ENCODE measurements at regions not wholly inside any gene's neighbourhood (a gene's known extent, or its start where the extent isn't known, plus 50 kb on each side); places are given as distances from the start of the nearest gene placed in this dataset.

DNA sequence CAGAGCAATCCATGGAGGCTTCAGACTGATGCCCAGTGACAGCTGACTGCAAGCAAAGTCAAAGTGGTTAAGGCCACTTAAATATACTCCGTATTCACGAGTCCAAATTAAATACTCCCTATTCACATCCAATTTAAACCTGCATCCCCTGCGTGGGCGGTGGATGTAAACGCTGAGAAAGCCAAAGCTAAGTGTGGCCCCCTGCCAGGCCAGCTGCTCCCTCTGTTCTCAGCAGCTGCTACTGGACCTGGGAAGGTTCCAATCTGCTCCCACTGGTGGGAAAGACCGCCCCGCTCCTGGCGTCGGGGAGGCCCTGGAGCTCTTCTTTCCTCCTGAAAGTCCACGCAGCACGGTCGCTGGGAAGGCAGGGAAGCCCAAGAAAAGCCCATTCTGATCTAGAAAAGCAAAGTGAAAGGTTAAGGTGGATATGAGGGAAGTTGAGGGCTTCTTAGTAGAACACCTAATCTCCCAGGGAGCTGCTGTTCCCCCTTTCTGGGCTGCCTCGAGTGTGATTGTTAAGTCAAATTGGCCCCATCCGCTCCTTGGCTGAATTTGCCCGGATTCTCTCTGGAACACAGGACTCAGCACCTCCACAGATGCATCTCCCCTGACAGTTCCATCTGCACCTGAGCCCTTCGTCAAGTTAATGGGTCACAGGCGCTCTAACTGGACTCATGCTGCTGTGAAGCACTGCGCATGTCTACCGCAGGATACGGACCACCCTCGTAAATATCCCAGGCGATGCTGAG lies 205.5 kb downstream of the USP12 start:
- DNase-seq, result no peak

DNA sequence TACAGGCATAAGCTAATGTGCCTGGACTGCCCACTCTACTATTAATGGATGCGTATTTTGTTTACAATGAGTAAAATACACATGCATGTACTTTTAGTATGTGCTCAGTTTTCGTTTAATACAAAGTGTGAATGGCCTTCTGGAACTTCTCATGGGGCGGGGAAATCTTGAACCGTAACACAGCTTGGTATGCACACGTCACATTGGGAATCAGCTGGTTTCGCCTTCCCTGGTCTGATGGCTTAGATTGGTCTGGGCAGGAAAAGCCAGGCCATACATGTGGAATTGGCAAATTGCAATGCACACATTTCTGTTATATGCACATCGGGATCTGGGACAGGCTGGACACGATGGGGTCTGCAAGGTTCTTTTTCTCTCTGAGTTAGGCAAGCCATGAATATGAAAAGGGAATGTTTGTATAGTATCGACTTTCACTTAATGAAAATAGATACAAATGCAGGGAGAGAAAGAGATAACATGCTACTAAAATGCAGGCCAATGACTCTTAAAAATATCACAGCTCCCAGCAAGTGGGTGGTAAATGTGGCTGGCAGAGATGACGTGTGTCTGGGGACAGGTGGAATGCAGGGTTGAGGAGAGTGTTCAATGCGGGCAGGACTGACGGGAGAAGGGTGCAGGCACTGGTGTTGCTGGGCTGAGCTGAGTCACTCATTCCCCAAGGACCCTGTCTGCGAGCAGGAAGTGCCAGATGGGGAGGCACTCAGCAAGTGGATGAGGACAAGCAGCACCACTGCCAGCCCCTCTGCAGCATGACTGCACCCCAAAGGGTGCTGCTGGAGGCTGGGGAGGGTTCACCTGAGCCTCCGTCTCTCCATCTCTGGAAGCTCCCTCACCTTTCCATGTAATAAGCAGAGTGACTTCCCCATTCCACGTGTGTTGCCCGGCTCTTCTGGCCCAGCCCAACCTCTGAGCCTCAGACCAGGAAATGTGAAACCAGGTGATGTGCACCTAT lies 204.0 kb upstream of the GPR12 start:
- no peak for DNase-seq

GRCh38 chr13:26962671-26963070 lies 202.1 kb upstream of the GPR12 start:
- DNase-seq, result no peak

DNA sequence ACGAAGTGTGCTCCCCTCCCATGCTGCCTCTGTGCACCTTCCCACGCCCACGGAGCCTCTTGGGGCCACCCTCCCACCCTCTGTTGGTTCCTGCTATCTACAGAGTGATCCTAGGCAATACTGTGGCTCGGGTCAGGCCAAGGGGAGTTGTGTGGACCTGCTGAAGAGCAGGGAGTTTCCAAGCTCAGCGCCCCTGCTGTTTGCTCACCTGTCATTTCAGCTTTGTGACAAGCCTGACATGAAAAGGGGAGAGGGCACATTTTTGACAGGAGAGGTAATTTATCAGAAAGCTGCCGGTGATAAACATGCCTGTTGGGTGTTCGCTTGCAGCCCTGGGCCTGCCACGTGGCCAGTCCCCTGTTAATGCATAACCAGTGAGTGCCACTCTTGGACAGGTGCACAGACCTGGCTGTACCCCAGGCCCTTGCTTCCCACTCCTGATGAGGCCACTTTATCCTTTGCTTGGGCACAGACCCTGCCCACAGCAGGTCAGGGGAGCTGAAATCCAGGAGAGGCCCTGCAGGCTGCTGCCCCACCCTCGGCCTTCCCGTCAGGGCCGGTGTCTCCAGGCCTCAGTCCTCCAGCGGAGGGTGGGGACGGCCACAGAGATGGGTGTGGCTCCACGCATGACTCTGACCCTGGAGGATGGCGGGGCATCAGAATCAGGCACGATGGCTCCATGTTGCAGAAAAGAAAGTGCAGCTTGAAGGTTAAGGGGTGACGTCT lies 201.5 kb upstream of the GPR12 start:
- no peak for DNase-seq

GRCh38 chr13:26957182-26957581 lies 196.6 kb upstream of the GPR12 start:
- no peak for DNase-seq

DNA sequence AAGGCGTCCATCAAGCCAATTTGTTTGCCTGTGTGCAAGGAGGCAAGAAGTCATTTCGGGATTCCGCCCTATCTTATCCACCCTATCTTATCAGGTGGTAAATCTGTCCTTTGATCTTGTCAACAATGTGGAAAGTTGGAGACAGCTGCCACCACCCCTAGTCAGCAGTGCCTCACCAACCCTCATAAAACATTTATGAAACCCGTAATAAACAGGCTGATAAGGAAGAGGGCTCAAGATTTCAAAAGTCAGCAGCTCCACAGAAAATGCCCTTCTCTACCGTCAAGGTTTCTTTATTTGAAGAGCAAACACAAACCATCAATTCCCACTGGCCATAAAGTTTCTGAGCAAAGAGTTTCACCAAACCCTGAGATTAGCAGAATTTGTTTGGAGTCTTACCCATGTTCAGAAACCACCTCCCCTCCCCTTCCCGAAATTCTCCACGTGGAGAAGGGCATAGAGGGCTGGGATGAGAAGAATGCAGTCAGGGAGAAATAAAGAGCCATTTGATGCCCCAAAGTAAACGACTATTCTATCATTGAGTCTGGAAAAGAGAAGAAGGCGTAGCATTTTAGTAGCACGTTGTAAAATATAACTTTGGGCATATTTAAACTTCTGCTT lies 196.0 kb upstream of the GPR12 start:
- no peak for DNase-seq

DNA sequence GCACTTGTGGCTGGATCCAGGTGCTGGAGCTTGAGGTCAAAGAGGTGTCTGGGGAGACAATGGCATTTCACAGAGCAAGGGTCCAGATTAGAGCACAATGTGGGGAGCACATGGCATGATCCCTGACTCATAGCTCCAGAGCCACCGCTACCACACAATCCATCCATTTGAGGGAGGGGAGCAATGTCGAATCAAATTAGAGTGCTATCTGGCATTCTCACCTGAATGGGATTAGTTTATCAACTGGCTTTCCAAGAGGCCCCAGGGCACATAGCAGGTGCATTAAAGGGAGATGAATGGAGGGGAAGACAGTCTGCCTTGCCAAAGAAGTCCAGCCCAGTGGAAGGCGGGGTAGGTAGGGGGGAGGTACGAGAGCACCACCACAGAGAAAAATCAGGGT lies 194.4 kb upstream of the GPR12 start:
- no peak for DNase-seq

DNA sequence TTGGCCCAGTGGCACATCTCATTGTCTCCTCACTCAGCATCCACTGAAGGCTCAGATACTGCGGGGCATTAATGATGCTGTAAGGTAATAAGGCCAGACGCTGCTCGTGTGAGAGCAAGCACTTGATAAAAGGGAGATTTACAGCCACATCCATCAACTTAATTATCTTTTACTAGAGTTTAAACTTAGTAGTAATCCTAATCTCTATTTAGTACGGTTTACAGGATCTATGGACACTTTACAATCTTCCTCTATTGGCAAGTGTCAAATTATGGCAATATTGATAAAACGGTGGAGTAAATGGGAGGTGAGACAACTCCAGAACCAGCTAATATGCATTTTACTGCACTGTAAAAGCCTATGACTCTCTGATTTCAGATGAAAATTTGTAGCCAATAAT lies 192.7 kb upstream of the GPR12 start:
- no peak for DNase-seq

- DNase-seq, result no peak
These were observed 192.1 kb upstream of the GPR12 start for GRCh38 chr13:26952551-26953143.

- no peak for DNase-seq
These were observed 191.1 kb upstream of the GPR12 start for GRCh38 chr13:26951581-26952177.

DNA sequence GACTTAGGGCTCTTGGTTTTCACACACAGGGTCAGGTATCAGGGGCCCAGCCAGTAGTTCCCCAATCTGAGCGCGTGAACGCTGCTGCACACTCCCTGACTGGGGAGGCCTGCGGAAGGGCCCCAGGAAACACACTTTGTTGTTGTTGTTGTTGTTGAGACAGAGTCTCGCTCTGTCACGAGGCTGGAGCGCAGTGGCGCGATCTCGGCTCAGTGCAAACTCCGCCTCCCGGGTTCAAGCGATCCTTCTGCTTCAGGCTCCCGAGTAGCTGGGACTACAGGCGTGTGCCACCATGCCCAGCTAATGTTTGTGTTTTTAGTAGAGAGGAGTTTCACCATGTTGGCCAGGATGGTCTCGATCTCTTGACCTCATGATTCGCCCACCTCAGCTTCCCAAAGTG lies 190.4 kb upstream of the GPR12 start:
- no peak for DNase-seq

DNA sequence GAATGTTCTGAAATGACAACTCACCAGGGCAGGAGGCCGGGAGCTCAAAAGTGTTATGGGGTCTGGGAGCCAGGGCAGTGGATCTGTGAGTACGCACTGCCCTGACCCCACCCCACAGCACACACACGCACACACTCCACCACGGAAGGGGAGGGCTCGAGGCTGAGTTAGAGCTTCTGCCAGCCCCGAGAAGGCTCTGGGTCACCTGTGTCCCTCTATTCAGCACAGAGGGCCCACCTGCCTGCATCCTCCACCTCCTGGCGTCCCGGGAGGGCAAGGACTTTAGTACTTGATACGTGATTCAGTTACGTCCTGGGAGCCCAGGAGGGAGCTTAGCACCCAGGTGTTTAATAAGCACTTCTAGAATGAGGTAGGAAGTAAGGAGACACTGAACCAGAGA lies 190.0 kb upstream of the GPR12 start:
- DNase-seq, result no peak

DNA sequence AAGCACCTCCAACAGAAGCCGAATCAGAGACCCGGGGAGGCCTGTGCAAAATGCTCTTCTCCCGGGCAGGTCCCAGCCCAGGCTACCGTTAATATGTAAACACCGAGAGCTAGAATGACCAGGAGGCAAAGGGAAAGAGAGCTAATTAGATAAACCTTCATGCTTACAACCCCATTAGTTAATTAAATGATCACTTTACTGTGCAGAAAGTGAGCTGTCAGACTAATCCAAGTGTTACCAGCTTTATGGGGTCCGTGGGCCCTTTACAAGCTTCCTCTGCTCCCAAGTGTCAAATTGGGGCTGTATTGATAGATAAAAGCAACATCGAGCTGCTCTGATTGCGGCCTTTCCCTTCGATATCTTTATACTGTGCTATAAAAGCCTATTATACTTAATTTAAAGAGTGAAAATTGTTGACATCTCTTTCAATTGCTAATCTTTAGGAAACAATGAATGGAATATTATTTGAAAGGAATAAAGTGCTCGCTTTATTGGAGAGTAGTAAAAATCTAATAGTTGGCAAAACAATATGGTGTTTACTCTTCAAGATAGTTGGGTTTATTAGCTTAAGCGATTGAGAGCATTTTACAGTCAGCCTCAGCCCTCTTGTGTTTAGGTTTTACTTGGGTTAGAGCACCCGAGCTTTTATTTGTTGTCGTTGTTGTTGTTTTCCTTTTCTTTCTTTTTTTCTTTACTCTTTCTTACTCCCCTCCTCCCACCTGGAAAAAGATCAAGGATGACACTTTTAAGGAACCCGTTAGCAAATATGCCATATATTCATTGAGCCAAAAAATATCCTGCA lies 189.3 kb upstream of the GPR12 start:
- no peak for DNase-seq

GRCh38 chr13:26948353-26948752 lies 187.8 kb upstream of the GPR12 start:
- DNase-seq, result no peak

- DNase-seq, result no peak
These were observed 186.2 kb upstream of the GPR12 start for GRCh38 chr13:26946684-26947343.

DNA sequence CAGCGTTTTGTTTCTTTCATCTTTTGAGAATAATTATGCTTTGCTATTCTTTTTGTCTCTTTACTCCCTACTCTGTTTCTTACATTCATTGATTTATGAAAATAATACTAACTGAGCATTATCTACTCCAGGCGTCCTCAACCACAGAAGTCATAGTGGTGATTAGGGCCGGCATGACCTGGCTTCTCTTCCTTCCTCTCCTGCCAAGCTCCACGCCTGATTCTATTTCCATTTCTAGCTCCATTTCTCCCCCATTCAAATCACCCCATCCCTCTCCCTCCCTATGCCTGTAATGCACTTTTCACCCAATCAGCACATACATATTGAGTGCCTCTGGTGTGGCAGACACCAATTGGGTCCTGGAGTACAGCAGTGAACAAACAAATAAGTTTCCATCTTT lies 183.2 kb upstream of the GPR12 start:
- no peak for DNase-seq

- DNase-seq, result no peak
These were observed 181.6 kb upstream of the GPR12 start for GRCh38 chr13:26942184-26942583.

- no peak for DNase-seq
These were observed 181.0 kb upstream of the GPR12 start for GRCh38 chr13:26941345-26942174.

DNA sequence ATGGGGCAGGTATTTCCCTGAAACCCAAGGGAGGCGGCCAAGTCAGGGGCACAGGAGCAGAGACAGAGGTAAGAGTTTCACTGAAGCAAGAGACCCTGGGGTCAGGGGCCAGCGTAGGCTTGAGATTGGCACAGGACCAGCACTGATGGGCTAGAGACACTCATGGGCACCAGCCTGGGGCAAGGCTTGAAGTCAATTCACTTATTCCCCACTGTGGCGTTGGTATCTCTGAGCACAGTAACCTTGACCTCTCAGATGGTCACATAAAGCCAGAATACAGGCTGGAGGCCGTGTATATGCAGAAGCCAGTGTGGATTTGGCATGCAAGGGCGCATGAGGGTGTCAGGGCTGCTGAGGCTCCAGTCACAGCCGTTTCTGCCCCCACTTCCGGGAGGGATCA lies 173.5 kb upstream of the GPR12 start:
- DNase-seq, result no peak

DNA sequence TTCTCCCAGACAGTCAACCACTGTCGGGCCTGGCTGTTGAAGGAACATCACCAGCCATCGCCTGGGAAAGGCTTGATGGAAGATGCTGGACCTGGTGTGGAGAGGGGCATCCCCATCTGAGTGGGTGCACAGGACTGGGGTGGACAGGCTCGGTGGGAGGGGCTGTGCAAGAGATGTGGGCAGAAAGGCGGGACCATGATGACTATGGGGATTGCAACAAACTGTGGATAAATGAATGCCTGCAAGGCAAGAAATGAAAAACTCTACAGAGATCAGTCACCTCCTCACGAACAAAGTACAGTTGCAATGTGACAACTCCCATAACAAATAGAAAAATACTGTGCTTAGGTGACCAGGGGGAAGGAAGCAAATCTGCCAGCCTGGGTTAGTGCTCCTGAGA lies 171.9 kb upstream of the GPR12 start:
- DNase-seq, result no peak
